Trophoblast cell (in vitro differentiated cells and primary cell): ENCODE measurements at regions not wholly inside any gene's neighbourhood (a gene's known extent, or its start where the extent isn't known, plus 50 kb on each side); places are given as distances from the start of the nearest gene placed in this dataset.

Source experiments
- DNase-seq, 2 donors: peaks; one replicate each; pipeline ENCODE4 v3.0.0-alpha.2; 2016
- H2AFZ ChIP-seq: 2 replicates; pipeline ENCODE4 v1.6.1; 2013; ENCODE audit warnings: low read length, moderate library complexity, mild to moderate bottlenecking; ENCODE audit not compliant: insufficient read depth, poor library complexity
- H2AK5ac ChIP-seq: 2 replicates; pipeline ENCODE4 v1.6.1; 2013; ENCODE audit warnings: mild to moderate bottlenecking, low read length
- H2BK120ac ChIP-seq: 2 replicates; pipeline ENCODE4 v1.6.1; 2013; ENCODE audit warnings: low read length, mild to moderate bottlenecking, moderate library complexity; ENCODE audit not compliant: insufficient read depth, poor library complexity
- H2BK12ac ChIP-seq: 2 replicates; pipeline ENCODE4 v1.6.1; 2013; ENCODE audit warnings: mild to moderate bottlenecking, low read length, moderate library complexity
- H2BK5ac ChIP-seq: 2 replicates; pipeline ENCODE4 v1.6.1; 2013; ENCODE audit warnings: low read length, low read depth, moderate library complexity, mild to moderate bottlenecking; ENCODE audit not compliant: poor library complexity
- H3K14ac ChIP-seq: 2 replicates; pipeline ENCODE4 v1.6.1; 2013; ENCODE audit warnings: mild to moderate bottlenecking, low read length
- H3K18ac ChIP-seq: 2 replicates; pipeline ENCODE4 v1.6.1; 2013; ENCODE audit warnings: mild to moderate bottlenecking, low read length
- H3K23ac ChIP-seq: 2 replicates; pipeline ENCODE4 v1.6.1; 2013; ENCODE audit warnings: low read length
- H3K27ac ChIP-seq: 2 replicates; pipeline ENCODE4 v1.5.1; 2013; ENCODE audit warnings: low read depth, mild to moderate bottlenecking, inconsistent platforms, low read length, moderate library complexity
- H3K27me3 ChIP-seq: 2 replicates; pipeline ENCODE4 v1.6.1; 2013; ENCODE audit warnings: inconsistent platforms, mild to moderate bottlenecking, low read length, moderate library complexity; ENCODE audit not compliant: insufficient read depth
- H3K36me3 ChIP-seq, 2 experiments: 1 replicate in 1 of 2; 2 replicates in 1 of 2; pipeline ENCODE4 v1.6.1; 2013; ENCODE audit warnings: low read length in 2 of 2, mild to moderate bottlenecking in 2 of 2, moderate library complexity in 1 of 2; ENCODE audit not compliant: insufficient read depth in 2 of 2, control insufficient read depth in 1 of 2
- H3K4ac ChIP-seq: 2 replicates; pipeline ENCODE4 v1.6.1; 2013; ENCODE audit warnings: low read depth, mild to moderate bottlenecking, low read length, moderate library complexity
- H3K4me1 ChIP-seq, 2 experiments: 1 replicate in 1 of 2; 2 replicates in 1 of 2; pipeline ENCODE4 v1.6.1; 2013; ENCODE audit warnings: low read length in 2 of 2, mild to moderate bottlenecking in 2 of 2, moderate library complexity in 1 of 2; ENCODE audit not compliant: insufficient read depth in 2 of 2, control insufficient read depth in 1 of 2
- H3K4me2 ChIP-seq: 2 replicates; pipeline ENCODE4 v1.6.1; 2013; ENCODE audit warnings: inconsistent platforms, mild to moderate bottlenecking, low read length, moderate library complexity
- H3K4me3 ChIP-seq: 2 replicates; pipeline ENCODE4 v1.5.1; 2013; ENCODE audit warnings: mild to moderate bottlenecking, low read depth, low read length, inconsistent platforms
- H3K79me1 ChIP-seq: one replicate; pipeline ENCODE4 v1.6.1; 2013; ENCODE audit warnings: low read length
- H3K79me2 ChIP-seq: 2 replicates; pipeline ENCODE4 v1.6.1; 2013; ENCODE audit warnings: low read length, mild to moderate bottlenecking; ENCODE audit not compliant: control insufficient read depth, insufficient read depth, poor library complexity
- H3K9ac ChIP-seq: 2 replicates; pipeline ENCODE4 v1.6.1; 2013; ENCODE audit warnings: mild to moderate bottlenecking, low read length
- H3K9me3 ChIP-seq: 2 replicates; pipeline ENCODE4 v1.6.1; 2013; ENCODE audit warnings: low read depth, mild to moderate bottlenecking, control low read depth, inconsistent platforms, low read length; ENCODE audit not compliant: insufficient read depth
- H4K12ac ChIP-seq: 2 replicates; pipeline ENCODE4 v1.6.1; 2013; ENCODE audit warnings: low read depth, mild to moderate bottlenecking, low read length, moderate library complexity
- H4K8ac ChIP-seq: 2 replicates; pipeline ENCODE4 v1.6.1; 2013; ENCODE audit warnings: low read depth, mild to moderate bottlenecking, low read length, moderate library complexity
- H4K91ac ChIP-seq: one replicate; pipeline ENCODE4 v1.6.1; 2013; ENCODE audit warnings: low read depth, mild to moderate bottlenecking, low read length, moderate library complexity
- WGBS: extraction: QIAGEN DNeasy Blood & Tissue Kit; methylation state at CpG from one replicate; pipeline ENCODE4 v1.1.7; 2013; ENCODE audit warnings: missing lambda C conversion rate; ENCODE audit not compliant: insufficient read length, insufficient coverage; ENCODE audit errors: extremely low coverage; 5-methylcytosine and 5-hydroxymethylcytosine counted together

GRCh38 chr13:38483623-38484022 lies 134.0 kb downstream of the UFM1 start:
- Histone ChIP-seq H3K9me3 (no peaks in the 10 kb centered on the region), H3K27ac (no peak overlapping the region), H2BK5ac (no peak overlapping the region), H3K4me3 (no peak overlapping the region), H3K4me2 (no peak overlapping the region), H2AK5ac (no peak overlapping the region), H3K23ac (no peak overlapping the region), H4K8ac (no peak overlapping the region), H2AFZ (no peak overlapping the region), H2BK120ac (no peak overlapping the region), H2BK12ac (no peak overlapping the region), H3K18ac (no peak overlapping the region), H3K79me1 (no peaks in the 10 kb centered on the region), H4K12ac (no peak overlapping the region), H3K9ac (no peak overlapping the region), H4K91ac (no peak overlapping the region), H3K14ac (no peak overlapping the region), H3K27me3 (no peaks in the 10 kb centered on the region), H3K36me3 (no peaks in the 10 kb centered on the region), H3K79me2 (no peaks in the 10 kb centered on the region), H3K4me1 (no peaks in the 10 kb centered on the region), H3K4ac (no peak overlapping the region)
- no CpG with 5 or more reads among the region's 1 CpG for WGBS
- no peak for DNase-seq

DNA sequence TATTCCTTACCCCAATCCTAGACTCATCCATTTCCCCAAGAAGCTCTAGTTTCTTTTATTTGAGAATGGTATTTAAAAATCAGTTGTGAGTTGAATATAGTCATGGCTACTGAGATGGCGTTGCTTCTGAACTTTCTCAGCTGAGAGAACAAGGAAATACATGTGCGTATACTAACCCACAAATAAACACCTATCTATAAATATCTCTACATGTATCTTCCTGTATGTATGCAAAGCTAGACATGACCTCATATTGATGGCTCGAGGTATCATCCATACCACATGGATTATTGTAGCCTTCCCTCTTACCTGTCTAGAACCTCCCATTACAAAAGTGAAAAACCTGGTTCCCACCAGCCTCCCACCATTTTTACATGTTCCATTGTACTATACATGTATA lies 141.0 kb downstream of the UFM1 start:
- H3K79me1 ChIP-seq = no peaks in the 10 kb centered on the region
- no peaks in the 10 kb centered on the region for H3K4me1 ChIP-seq
- no peak overlapping the region for H4K91ac ChIP-seq
- no peak overlapping the region for H2BK5ac ChIP-seq
- H2BK12ac ChIP-seq = no peak overlapping the region
- no CpG with 5 or more reads among the region's 3 CpGs for WGBS
- H2AFZ ChIP-seq = no peak overlapping the region
- H3K4me2 ChIP-seq = no peak overlapping the region
- H3K23ac ChIP-seq = no peak overlapping the region
- no peak overlapping the region for H2AK5ac ChIP-seq
- DNase-seq = no peak
- no peak overlapping the region for H3K18ac ChIP-seq
- H3K27ac ChIP-seq = no peak overlapping the region
- H3K9me3 ChIP-seq = no peaks in the 10 kb centered on the region
- H3K4me3 ChIP-seq = no peak overlapping the region
- no peak overlapping the region for H4K12ac ChIP-seq
- H3K36me3 ChIP-seq = no peaks in the 10 kb centered on the region
- no peak overlapping the region for H3K14ac ChIP-seq
- no peak overlapping the region for H4K8ac ChIP-seq
- H3K4ac ChIP-seq = no peak overlapping the region
- H2BK120ac ChIP-seq = no peak overlapping the region
- H3K27me3 ChIP-seq = no peaks in the 10 kb centered on the region
- no peaks in the 10 kb centered on the region for H3K79me2 ChIP-seq
- H3K9ac ChIP-seq = no peak overlapping the region

DNA sequence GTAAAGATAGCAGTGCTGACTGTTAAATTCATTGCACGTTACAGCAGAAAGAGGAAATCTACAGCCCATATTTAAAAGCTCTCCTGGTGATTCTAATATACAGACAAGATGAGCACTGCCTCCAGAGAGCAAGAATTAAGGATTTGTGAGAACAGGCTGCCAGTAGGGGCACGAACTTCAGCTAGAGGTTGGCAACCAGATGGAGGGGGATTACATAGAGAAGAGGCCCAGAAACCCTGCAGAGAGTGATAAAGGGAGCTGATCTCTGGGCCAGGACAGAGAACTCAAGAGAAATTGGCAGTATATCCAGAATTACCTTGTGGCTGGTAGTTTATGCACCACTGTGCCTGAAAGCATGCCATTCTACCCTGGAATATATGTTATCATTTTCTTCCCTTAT lies 144.8 kb downstream of the UFM1 start:
- Histone ChIP-seq H3K9ac (no peak overlapping the region), H3K14ac (no peak overlapping the region), H4K91ac (no peak overlapping the region), H2BK12ac (no peak overlapping the region), H2BK120ac (no peak overlapping the region), H3K4me2 (no peak overlapping the region), H3K79me1 (no peaks in the 10 kb centered on the region), H3K18ac (no peak overlapping the region), H3K9me3 (peaks cover 2% of the 10 kb centered on the region), H4K8ac (no peak overlapping the region), H3K27ac (no peak overlapping the region), H2AFZ (no peak overlapping the region), H3K4ac (no peak overlapping the region), H2BK5ac (no peak overlapping the region), H2AK5ac (no peak overlapping the region), H3K23ac (no peak overlapping the region), H3K4me3 (no peak overlapping the region), H3K79me2 (no peaks in the 10 kb centered on the region), H3K36me3 (no peaks in the 10 kb centered on the region), H4K12ac (no peak overlapping the region), H3K27me3 (no peaks in the 10 kb centered on the region), H3K4me1 (no peaks in the 10 kb centered on the region)
- no CpG with 5 or more reads among the region's 2 CpGs for WGBS
- DNase-seq = no peak

GRCh38 chr13:38496917-38497316 lies 147.3 kb downstream of the UFM1 start:
- H3K14ac ChIP-seq = no peak overlapping the region
- H3K4me1 ChIP-seq = no peaks in the 10 kb centered on the region
- no peak overlapping the region for H4K91ac ChIP-seq
- H3K27ac ChIP-seq = no peak overlapping the region
- no peaks in the 10 kb centered on the region for H3K79me1 ChIP-seq
- H3K23ac ChIP-seq = no peak overlapping the region
- no peaks in the 10 kb centered on the region for H3K27me3 ChIP-seq
- H4K12ac ChIP-seq = no peak overlapping the region
- WGBS = no CpG with 5 or more reads among the region's 2 CpGs
- no peak overlapping the region for H2BK120ac ChIP-seq
- DNase-seq = no peak
- no peak overlapping the region for H3K4ac ChIP-seq
- no peak overlapping the region for H2BK12ac ChIP-seq
- no peak overlapping the region for H2BK5ac ChIP-seq
- no peak overlapping the region for H3K18ac ChIP-seq
- no peak overlapping the region for H3K9ac ChIP-seq
- no peak overlapping the region for H3K4me3 ChIP-seq
- peaks cover 2% of the 10 kb centered on the region for H3K9me3 ChIP-seq
- H3K79me2 ChIP-seq = no peaks in the 10 kb centered on the region
- H4K8ac ChIP-seq = no peak overlapping the region
- H3K4me2 ChIP-seq = no peak overlapping the region
- no peaks in the 10 kb centered on the region for H3K36me3 ChIP-seq
- H2AFZ ChIP-seq = no peak overlapping the region
- no peak overlapping the region for H2AK5ac ChIP-seq
